ENCODE measurements at regions not wholly inside any gene's neighbourhood (a gene's known extent, or its start where the extent isn't known, plus 50 kb on each side); places are given as distances from the start of the nearest gene placed in this dataset.

GRCh38 chr6:148075352-148075751 is 267.3 kb upstream of the SASH1 start:
- TF ChIP-seq, protein P1, sequence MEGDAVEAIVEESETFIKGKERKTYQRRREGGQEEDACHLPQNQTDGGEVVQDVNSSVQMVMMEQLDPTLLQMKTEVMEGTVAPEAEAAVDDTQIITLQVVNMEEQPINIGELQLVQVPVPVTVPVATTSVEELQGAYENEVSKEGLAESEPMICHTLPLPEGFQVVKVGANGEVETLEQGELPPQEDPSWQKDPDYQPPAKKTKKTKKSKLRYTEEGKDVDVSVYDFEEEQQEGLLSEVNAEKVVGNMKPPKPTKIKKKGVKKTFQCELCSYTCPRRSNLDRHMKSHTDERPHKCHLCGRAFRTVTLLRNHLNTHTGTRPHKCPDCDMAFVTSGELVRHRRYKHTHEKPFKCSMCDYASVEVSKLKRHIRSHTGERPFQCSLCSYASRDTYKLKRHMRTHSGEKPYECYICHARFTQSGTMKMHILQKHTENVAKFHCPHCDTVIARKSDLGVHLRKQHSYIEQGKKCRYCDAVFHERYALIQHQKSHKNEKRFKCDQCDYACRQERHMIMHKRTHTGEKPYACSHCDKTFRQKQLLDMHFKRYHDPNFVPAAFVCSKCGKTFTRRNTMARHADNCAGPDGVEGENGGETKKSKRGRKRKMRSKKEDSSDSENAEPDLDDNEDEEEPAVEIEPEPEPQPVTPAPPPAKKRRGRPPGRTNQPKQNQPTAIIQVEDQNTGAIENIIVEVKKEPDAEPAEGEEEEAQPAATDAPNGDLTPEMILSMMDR (IDR thresholded peaks at IDR 0.05; ENCODE audit: poor library complexity, severe bottlenecking) = no peak
- no peak for ATAC-seq (ENCODE audit: low read depth)
- H3K9me3 ChIP-seq (ENCODE audit: severe bottlenecking) = peaks cover 2% of the 10 kb centered on the region
- H3K4me3 ChIP-seq (ENCODE audit: severe bottlenecking) = no peak overlapping the region
- H3K27me3 ChIP-seq (ENCODE audit: insufficient read depth, poor library complexity, severe bottlenecking) = no peaks in the 10 kb centered on the region
- no peaks in the 10 kb centered on the region for H3K36me3 ChIP-seq (ENCODE audit: low read depth)
- no peak for DNase-seq (ENCODE audit: low spot score)
- no peak overlapping the region for H3K27ac ChIP-seq (ENCODE audit: poor library complexity, severe bottlenecking)
- H3K4me1 ChIP-seq (ENCODE audit: insufficient read depth, poor library complexity, severe bottlenecking) = no peaks in the 10 kb centered on the region

DNA sequence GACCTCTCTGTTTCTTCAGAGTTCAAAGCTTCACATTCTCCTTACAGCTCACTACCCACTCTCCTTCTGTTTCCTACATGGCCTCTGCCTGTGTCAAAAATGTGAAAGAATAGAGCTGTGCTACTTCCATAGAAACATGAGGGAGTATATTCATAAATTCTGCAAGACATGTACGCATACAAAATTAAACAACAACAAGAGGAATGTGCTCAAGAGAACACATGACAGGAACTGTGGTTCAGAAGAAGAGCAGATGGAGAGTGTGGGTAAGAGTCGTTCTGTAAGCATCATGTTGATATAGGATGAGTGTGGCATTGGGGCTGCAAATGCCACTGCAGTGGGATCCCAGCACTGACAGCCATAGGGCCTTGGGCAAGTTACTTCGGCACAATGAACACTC is 266.6 kb upstream of the SASH1 start:
- Histone ChIP-seq H3K27ac (ENCODE audit: poor library complexity, severe bottlenecking) (no peak overlapping the region), H3K4me3 (ENCODE audit: severe bottlenecking) (no peak overlapping the region), H3K27me3 (ENCODE audit: insufficient read depth, poor library complexity, severe bottlenecking) (no peaks in the 10 kb centered on the region), H3K4me1 (ENCODE audit: insufficient read depth, poor library complexity, severe bottlenecking) (no peaks in the 10 kb centered on the region), H3K9me3 (ENCODE audit: severe bottlenecking) (peaks cover 2% of the 10 kb centered on the region), H3K36me3 (ENCODE audit: low read depth) (no peaks in the 10 kb centered on the region)
- ATAC-seq (ENCODE audit: low read depth) = no peak
- DNase-seq (ENCODE audit: low spot score) = no peak
- TF ChIP-seq, protein P1 (IDR thresholded peaks at IDR 0.05; ENCODE audit: poor library complexity, severe bottlenecking) = no peak

GRCh38 chr6:148080315-148080714 is 262.3 kb upstream of the SASH1 start:
- no peak overlapping the region for H3K27ac ChIP-seq (ENCODE audit: poor library complexity, severe bottlenecking)
- H3K9me3 ChIP-seq (ENCODE audit: severe bottlenecking) = no peaks in the 10 kb centered on the region
- DNase-seq (ENCODE audit: low spot score) = no peak
- H3K4me3 ChIP-seq (ENCODE audit: severe bottlenecking) = no peak overlapping the region
- TF ChIP-seq, protein P1 (IDR thresholded peaks at IDR 0.05; ENCODE audit: poor library complexity, severe bottlenecking) = no peak
- no peaks in the 10 kb centered on the region for H3K4me1 ChIP-seq (ENCODE audit: insufficient read depth, poor library complexity, severe bottlenecking)
- no peaks in the 10 kb centered on the region for H3K36me3 ChIP-seq (ENCODE audit: low read depth)
- no peak for ATAC-seq (ENCODE audit: low read depth)
- no peaks in the 10 kb centered on the region for H3K27me3 ChIP-seq (ENCODE audit: insufficient read depth, poor library complexity, severe bottlenecking)

- Histone ChIP-seq H3K4me3 (ENCODE audit: severe bottlenecking) (no peak overlapping the region), H3K9me3 (ENCODE audit: severe bottlenecking) (no peaks in the 10 kb centered on the region), H3K4me1 (ENCODE audit: insufficient read depth, poor library complexity, severe bottlenecking) (no peaks in the 10 kb centered on the region), H3K27me3 (ENCODE audit: insufficient read depth, poor library complexity, severe bottlenecking) (no peaks in the 10 kb centered on the region), H3K36me3 (ENCODE audit: low read depth) (no peaks in the 10 kb centered on the region), H3K27ac (ENCODE audit: poor library complexity, severe bottlenecking) (no peak overlapping the region)
- TF ChIP-seq, protein P1 (IDR thresholded peaks at IDR 0.05; ENCODE audit: poor library complexity, severe bottlenecking) = no peak
- DNase-seq (ENCODE audit: low spot score) (no peak), ATAC-seq (ENCODE audit: low read depth) (no peak)
These were observed 261.6 kb upstream of the SASH1 start for GRCh38 chr6:148081076-148081475.

GRCh38 chr6:148082044-148082443 is 260.6 kb upstream of the SASH1 start:
- Histone ChIP-seq H3K4me3 (ENCODE audit: severe bottlenecking) (no peak overlapping the region), H3K27me3 (ENCODE audit: insufficient read depth, poor library complexity, severe bottlenecking) (no peaks in the 10 kb centered on the region), H3K4me1 (ENCODE audit: insufficient read depth, poor library complexity, severe bottlenecking) (no peaks in the 10 kb centered on the region), H3K27ac (ENCODE audit: poor library complexity, severe bottlenecking) (no peak overlapping the region), H3K36me3 (ENCODE audit: low read depth) (no peaks in the 10 kb centered on the region), H3K9me3 (ENCODE audit: severe bottlenecking) (no peaks in the 10 kb centered on the region)
- TF ChIP-seq, protein P1 (IDR thresholded peaks at IDR 0.05; ENCODE audit: poor library complexity, severe bottlenecking) = no peak
- ATAC-seq (ENCODE audit: low read depth) (no peak), DNase-seq (ENCODE audit: low spot score) (no peak)

All from RWPE2 (cell line).